ENCODE measurements at regions not wholly inside any gene's neighbourhood (a gene's known extent, or its start where the extent isn't known, plus 50 kb on each side); places are given as distances from the start of the nearest gene placed in this dataset.

- no peak for DNase-seq (ENCODE audit: low read depth in 4 of 4, low spot score in 3 of 4)
Measured at GRCh38 chr14:104378698-104379113, 200.9 kb upstream of the C14orf180 start.

GRCh38 chr14:104382361-104383087 is 197.0 kb upstream of the C14orf180 start:
- DNase-seq (ENCODE audit: low read depth in 4 of 4, low spot score in 3 of 4) = no peak

- DNase-seq (ENCODE audit: low read depth in 4 of 4, low spot score in 3 of 4) = peak in 1 of 4 donors; percentile 31
Measured at GRCh38 chr14:104383088-104383995, 196.2 kb upstream of the C14orf180 start.

- DNase-seq (ENCODE audit: low read depth in 4 of 4, low spot score in 3 of 4) = peak in 1 of 4 donors; percentile 21
Measured at GRCh38 chr14:104383996-104384775, 195.4 kb upstream of the C14orf180 start.

DNA sequence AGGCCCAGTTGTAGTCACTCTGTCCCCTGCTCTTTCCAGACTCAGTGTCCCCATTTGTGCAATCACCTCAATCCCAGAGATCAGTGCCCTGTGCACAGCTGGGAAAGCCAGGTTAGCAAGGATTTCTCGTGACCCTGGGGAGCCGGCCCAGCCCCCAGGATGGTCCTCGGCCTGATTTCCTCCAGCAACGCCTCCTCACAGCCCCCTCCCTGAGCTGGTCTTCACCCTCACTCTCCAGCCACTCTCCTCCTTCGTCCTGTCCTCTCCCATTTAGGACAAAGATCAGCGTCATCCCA is 194.8 kb upstream of the C14orf180 start:
- no peak for DNase-seq (ENCODE audit: low read depth in 4 of 4, low spot score in 3 of 4)

DNA sequence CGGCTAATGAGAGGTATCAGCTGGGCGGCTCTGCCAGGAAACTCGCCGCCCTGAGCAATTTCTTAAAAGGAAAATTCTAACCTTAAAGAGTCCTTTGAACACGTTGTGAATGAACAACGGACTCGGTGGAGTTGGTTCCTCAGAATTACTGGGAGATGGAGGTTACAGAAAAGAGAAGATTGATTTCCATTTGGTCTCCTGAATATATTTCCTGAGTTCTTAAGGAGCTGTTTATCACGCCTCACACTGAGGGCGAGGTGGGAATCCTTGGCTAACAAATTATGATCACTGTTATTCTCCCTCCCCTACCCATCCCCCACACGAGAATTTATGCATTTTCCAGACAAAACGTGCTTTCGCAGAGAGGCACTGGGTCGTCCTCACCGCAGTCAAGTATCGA is 194.5 kb upstream of the C14orf180 start:
- no peak for DNase-seq (ENCODE audit: low read depth in 4 of 4, low spot score in 3 of 4)

DNA sequence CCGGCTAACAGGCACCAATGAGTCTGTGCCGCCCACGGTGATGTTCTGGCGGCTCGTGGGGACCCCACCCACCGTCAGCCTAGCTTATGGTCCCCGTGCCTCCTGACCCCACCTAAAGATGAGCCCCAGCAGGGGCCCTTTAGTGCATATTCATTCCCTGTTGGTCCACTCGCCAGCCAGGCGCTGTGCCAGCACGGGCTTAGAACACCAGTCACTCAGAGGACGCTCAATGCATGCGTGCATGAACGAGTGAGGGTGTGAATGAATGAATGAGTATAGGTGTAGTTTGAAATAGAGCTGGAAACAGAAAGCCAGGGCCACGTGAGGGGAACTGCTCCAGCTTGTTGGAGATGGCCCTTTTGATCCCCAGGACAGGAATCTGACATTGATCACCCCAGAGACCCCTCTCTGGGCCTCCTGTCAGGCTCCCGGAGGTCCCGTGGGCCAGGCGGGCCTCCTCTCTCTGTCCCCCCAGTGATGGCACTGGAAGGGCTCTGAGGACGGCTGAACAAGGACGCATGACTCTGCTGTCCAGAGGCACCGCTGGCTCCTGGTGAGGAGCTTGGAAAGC is 193.9 kb upstream of the C14orf180 start:
- DNase-seq (ENCODE audit: low read depth in 4 of 4, low spot score in 3 of 4) = no peak

DNA sequence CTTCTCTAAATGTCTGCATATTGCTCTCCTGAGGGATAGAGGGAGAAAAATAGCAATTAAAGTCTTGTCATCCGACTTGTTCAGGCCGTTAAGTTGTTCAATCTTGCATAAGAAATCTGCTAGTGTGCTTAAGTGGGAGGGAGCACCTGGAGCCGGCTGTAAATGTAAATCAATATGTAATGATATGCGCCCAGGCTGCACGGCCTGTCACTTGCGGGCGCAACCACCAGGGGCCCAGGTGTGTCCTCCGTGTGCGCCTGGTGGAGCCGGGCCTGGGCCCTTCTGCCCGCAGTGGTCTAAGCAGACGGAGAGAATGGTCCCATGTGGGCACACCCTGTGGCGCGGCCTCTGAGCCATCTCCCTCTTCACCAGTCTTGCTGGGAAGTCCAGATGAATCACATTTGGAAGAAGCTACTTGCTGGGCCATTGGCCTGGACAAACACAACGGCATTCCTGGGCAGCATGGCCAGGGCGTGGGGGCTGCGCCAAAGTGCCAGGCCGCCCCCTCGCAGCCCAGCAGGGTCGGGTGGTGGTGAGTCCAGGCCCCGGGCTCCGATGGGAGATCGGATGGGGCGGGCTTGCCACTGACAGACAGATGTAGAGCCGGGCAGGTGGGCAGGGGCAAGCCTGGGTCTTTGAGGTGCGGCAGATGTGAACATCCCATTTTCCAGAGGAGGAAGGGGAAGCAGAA is 193.3 kb upstream of the C14orf180 start:
- DNase-seq (ENCODE audit: low read depth in 4 of 4, low spot score in 3 of 4) = no peak

GRCh38 chr14:104387022-104388010 is 192.2 kb upstream of the C14orf180 start:
- no peak for DNase-seq (ENCODE audit: low read depth in 4 of 4, low spot score in 3 of 4)

DNA sequence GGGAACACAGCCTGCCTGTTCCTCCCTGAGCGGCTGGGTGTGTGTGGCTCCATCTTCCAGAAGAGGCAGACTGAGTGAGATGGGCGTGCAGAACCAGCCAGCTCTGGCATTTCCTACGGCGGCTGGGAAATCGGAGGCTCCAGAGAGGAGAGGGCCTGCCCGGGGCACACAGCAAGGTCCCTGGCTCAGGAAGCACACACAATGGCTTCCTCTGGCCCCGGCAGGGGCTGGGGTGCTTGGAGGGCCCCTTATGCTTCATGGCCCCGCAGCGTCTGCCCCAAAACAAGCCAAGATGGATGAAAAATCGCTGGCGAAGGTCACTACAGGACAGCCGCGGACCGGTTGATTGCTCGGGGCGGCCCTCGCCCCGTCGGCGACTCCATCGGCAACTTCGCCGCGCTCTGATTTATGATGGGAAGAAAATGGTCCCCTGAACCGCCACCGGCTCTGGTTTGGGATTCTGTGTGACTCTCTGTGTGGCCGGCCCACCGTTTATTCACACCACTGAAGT is 191.5 kb upstream of the C14orf180 start:
- DNase-seq (ENCODE audit: low read depth in 4 of 4, low spot score in 3 of 4) = no peak

GRCh38 chr14:104388541-104389325 is 190.8 kb upstream of the C14orf180 start:
- no peak for DNase-seq (ENCODE audit: low read depth in 4 of 4, low spot score in 3 of 4)

- no peak for DNase-seq (ENCODE audit: low read depth in 4 of 4, low spot score in 3 of 4)
Measured at GRCh38 chr14:104389326-104390220, 190.0 kb upstream of the C14orf180 start.

- DNase-seq (ENCODE audit: low read depth in 4 of 4, low spot score in 3 of 4) = no peak
Measured at GRCh38 chr14:104390221-104390931, 189.2 kb upstream of the C14orf180 start.

GRCh38 chr14:104390941-104391901 is 188.3 kb upstream of the C14orf180 start:
- peak in 1 of 4 donors; percentile 30 for DNase-seq (ENCODE audit: low read depth in 4 of 4, low spot score in 3 of 4)

- no peak for DNase-seq (ENCODE audit: low read depth in 4 of 4, low spot score in 3 of 4)
Measured at GRCh38 chr14:104392001-104392395, 187.6 kb upstream of the C14orf180 start.

All from left renal pelvis (tissue), 4 donors.